Activated CD8-positive, alpha-beta memory T cell treated with anti-CD3 and anti-CD28 coated beads, Interleukin-2, amount 50 U/mL, for 48 hours (primary cell): ENCODE measurements at regions not wholly inside any gene's neighbourhood (a gene's known extent, or its start where the extent isn't known, plus 50 kb on each side); places are given as distances from the start of the nearest gene placed in this dataset.
"Not testable (repeated sequence)": the region's sequence is repeated elsewhere in the genome, so short reads cannot be mapped to it uniquely, and the experiment has no call there.

Experiments used
- DNase-seq: peaks from one replicate; pipeline ENCODE4 v3.0.0-alpha.2; 2020

GRCh38 chrX:65331371-65331770 lies 203.2 kb downstream of the LAS1L start:
- DNase-seq: no peak

GRCh38 chrX:65300104-65300809 lies 234.3 kb downstream of the LAS1L start:
- no peak for DNase-seq

GRCh38 chrX:65282905-65283304 lies 251.7 kb downstream of the LAS1L start:
- DNase-seq: not testable (repeated sequence)

DNA sequence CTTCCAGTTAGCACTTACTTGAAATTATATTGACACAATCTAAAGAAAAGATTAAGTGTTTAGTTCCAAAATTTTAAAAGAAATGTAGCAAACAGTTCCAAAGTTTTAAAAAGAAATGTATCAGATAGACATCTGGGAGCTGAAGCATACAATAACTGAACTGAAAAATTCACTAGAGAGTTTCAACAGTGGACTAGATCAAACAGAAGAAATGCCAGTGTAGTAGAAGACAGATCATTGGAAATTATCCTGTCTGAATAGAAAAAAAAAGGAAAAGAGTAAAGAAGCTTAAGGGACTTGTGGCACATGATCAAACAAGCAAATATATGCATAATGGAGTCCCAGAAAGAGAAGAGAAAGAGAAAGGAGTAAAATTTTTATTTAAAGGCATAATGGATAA lies 261.4 kb downstream of the LAS1L start:
- DNase-seq: no peak

DNA sequence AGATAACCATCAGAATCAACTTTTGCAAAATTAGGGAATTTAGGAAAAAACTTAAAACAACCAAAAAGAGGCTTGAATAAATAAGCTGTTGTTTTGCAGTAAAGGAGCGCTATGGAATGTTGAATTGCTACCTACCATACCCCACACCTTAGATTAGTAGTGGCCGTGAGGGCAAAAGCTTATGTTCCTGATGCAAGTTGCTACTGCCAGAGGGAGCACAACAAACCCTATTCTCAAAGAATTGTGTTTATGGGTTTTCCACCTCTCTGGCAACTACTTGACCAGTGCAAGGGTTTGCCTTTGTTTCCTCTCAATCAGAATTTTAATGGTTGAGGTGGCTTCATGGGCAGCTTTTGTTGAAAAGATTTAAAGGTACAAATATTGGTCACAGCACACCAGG lies 268.1 kb downstream of the LAS1L start:
- DNase-seq: no peak

GRCh38 chrX:65253817-65254216 lies 277.6 kb upstream of the ZC4H2 start:
- no peak for DNase-seq

DNA sequence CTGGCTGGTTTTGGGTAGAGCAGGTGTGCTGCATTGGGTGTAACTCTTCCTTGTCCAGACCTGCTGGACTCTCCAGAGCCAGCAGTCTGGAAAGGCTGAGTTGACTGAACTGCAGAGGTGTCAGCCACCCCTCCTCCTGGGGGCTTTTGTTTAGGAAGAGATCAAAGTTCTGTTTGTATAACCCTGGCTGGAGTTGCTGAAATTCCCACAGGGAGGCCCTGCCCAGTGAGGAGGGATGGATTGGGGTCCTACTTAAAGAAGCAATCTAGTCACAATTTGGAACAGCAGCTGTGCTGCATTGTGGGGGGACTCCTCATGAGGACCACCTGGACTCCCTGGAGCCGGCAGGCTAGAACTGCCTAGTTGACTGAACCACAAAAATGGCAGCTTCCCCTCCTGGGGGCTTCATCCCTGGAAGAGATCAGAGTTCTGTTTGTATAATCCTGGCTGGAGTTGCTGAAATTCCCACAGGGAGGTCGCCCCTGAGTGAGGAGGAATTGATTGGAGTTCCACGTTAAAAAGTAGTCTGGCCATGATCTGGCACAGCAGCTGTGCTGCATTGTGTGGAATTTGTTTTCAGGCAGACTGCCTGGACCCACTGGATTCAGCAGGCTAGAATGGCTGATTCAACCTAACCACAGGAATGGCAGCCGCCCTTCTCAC lies 264.9 kb upstream of the ZC4H2 start:
- no peak for DNase-seq

DNA sequence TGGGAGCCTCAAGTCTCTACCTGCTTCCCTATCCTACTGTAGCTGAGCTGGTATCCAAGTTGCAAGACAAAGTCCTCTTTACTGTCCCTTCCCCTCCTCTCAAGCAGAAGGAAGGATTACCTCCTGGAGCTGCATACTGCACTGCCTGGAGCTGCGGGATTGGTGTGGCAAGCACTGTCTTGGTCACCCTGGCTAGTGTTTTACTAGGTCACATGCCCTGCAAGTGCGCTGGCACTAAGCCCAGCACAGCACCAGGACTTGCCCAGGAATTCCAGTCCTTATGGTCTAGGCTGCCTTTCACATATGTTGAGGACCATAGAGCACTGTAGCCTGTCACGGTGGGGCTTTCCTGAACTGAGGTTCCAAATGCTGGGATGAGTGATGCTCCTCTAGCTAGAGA lies 227.3 kb upstream of the ZC4H2 start:
- DNase-seq: no peak

GRCh38 chrX:65196758-65197360 lies 220.6 kb upstream of the ZC4H2 start:
- DNase-seq: no peak

- DNase-seq: no peak
Measured at GRCh38 chrX:65195621-65196020, 219.4 kb upstream of the ZC4H2 start.

GRCh38 chrX:65194547-65194946 lies 218.3 kb upstream of the ZC4H2 start:
- DNase-seq: no peak

GRCh38 chrX:65163325-65163724 lies 187.1 kb upstream of the ZC4H2 start:
- not testable (repeated sequence) for DNase-seq

- no peak for DNase-seq
Measured at GRCh38 chrX:65148232-65148631, 172.0 kb upstream of the ZC4H2 start.

GRCh38 chrX:65136424-65136823 lies 160.2 kb upstream of the ZC4H2 start:
- DNase-seq: no peak

DNA sequence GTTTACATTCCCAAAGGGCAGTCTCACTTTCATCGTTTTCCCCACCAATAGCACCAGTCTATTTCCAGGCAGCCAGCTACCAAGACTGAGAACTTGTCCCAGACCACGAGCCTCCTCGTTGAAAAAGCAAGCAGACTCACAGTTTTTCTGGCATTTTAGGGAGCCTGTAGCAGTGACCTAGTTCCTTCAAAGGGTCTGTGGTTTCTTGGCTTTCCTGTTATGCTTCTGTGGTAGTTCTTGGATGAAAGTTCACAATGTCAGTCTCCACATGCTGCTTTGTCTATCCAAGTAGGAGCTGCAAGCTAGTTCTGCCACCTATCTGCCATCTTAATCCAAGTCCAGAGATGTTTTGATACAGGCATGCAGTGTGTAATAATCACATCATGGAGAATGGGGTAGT lies 151.6 kb upstream of the ZC4H2 start:
- no peak for DNase-seq

DNA sequence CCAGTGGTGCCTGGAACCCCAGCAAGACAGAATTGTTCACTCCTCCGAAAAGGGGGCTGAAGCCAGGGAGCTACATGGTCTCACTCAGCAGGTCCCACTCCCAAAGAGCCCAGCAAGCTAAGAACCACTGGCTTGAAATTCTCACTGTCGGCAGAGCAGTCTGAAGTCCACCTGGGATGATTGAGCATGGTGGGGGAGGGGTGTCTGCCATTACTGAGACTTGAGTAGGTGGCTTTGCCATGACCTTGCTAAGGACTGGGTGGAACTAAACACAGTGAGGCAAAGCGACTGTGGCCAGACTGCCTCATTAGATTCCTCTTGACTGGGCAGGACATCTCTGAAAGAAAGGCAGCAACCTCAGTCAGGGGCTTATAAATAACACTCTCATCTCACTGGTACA lies 122.6 kb upstream of the ZC4H2 start:
- no peak for DNase-seq

DNA sequence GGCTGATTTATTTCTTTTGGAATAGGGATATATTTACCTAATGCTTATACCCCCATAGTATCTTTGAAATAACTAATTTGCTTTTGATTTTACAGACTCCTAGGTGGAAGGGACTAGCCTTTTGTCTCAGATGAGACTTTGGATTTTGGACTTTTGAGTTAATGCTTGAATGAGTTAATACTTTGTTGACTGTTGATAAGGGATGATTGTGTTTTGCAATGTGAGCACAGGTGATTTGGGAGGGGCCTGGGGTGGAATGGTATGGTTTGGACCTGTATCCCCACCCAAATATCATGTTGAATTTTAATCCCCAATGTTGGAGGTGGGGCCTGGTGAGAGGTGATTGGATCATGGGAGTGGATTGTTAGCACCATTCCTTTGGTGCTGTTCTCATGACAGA lies 117.4 kb upstream of the ZC4H2 start:
- DNase-seq: no peak

GRCh38 chrX:65073233-65073632 lies 97.0 kb upstream of the ZC4H2 start:
- no peak for DNase-seq

DNA sequence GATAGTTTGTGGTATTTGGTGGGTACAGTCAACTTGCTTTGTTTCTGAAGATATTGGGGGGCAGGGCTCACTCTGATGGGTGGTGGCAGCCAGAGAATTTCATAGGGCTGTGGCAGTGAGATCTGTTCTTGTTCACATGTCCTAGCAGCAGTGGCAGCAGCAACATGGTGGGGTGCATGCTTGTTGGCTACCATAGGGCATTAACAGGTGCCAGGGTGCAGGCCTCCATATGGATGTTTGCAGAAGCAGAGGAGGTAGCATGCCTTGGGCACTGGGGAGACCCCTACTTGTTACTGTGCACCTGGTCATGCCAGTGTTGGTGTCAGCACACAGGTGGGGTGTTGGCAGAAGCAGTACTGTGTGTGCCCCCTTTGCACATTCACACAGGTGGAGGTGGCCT lies 96.3 kb upstream of the ZC4H2 start:
- DNase-seq: no peak

- DNase-seq: not testable (repeated sequence)
Measured at GRCh38 chrX:65058626-65059025, 82.4 kb upstream of the ZC4H2 start.

DNA sequence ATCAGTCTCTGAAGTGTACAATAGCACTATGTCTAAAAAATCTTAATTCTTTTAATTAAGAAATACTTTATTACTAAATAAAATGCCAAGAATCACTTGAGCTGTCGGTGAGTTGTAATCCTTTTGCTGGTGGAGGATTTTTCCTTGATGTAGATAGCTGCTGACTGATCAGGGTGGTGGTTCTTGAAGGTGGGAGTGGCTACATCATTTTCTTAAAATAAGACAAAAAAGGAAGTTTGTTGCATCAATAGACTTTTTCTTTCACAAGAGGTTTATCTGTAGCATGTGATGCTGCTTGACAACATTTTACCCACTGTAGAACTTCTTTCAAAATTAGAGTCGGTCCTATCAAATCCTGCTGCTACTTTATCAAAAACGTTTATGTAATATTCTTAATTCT lies 68.8 kb upstream of the ZC4H2 start:
- DNase-seq: no peak

GRCh38 chrX:65035446-65035770 lies 59.2 kb upstream of the ZC4H2 start:
- DNase-seq: no peak

GRCh38 chrX:65034668-65035445 lies 58.6 kb upstream of the ZC4H2 start, which contains the start of gene ZC3H12B:
TSS of gene ZC3H12B (plus strand) at chrX:65034826.
- DNase-seq: peak; percentile 88

DNA sequence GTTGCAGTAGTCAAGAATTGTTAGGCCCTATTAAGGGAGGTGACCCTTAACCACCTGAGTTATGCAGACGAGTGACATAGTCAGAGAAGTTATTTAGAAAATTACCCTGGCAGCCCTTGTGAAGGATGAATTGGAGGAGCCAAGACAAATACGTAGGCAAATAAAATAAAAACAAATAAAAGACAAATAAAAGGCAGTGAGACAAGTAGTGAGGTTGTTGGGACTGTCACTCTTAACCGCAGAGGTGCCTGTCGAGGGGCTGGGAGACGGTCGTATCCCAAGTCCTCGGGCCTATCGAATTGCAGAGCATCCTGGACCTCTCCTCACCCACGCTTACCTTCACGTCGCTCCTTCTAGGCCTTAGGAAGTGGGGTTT lies 58.0 kb upstream of the ZC4H2 start:
- no peak for DNase-seq
